Thoracic aorta (tissue), 2 donors: ENCODE measurements at regions not wholly inside any gene's neighbourhood (a gene's known extent, or its start where the extent isn't known, plus 50 kb on each side); places are given as distances from the start of the nearest gene placed in this dataset.

Source experiments
- ATAC-seq: fragments of 150-250 bp; one replicate; pipeline ENCODE4 v1.8.0; 2017; ENCODE audit warnings: low read depth; ENCODE audit not compliant: insufficient number of reproducible peaks, low FRiP score
- DNase-seq: peaks from one replicate; pipeline ENCODE4 v3.0.0-alpha.2; 2020; ENCODE audit warnings: low spot score
- H3K27ac ChIP-seq, 2 donors: fragments of 200-600 bp; sonication (generic); 1 replicate in 1 of 2; 2 replicates in 1 of 2; pipeline ENCODE4 v1.5.1; 2016; ENCODE audit warnings: mild to moderate bottlenecking in 2 of 2, moderate library complexity in 2 of 2
- H3K27me3 ChIP-seq: fragments of 200-600 bp; sonication (generic); replicated peaks from 2 replicates; pipeline ENCODE4 v1.6.0; 2016; ENCODE audit warnings: mild to moderate bottlenecking; ENCODE audit not compliant: insufficient read depth
- H3K36me3 ChIP-seq: fragments of 200-600 bp; sonication (generic); one replicate; pipeline ENCODE4 v1.5.1; 2016
- H3K4me1 ChIP-seq, 2 donors: fragments of 200-600 bp; sonication (generic); 1 replicate in 1 of 2; 2 replicates in 1 of 2; pipeline versions ENCODE4 v1.5.1 to v1.6.0; 2016; ENCODE audit warnings: low read depth in 2 of 2, mild to moderate bottlenecking in 1 of 2; ENCODE audit not compliant: control insufficient read depth in 1 of 2
- H3K4me3 ChIP-seq: fragments of 200-600 bp; sonication (generic); 2 replicates; pipeline ENCODE4 v1.5.1; 2016; ENCODE audit warnings: mild to moderate bottlenecking
- H3K9me3 ChIP-seq: fragments of 200-600 bp; sonication (generic); 2 replicates; pipeline ENCODE4 v1.5.1; 2016
- TF ChIP-seq, protein P1 (sequence below): fragments of 200-600 bp; sonication (generic); IDR thresholded peaks from one replicate; pipeline ENCODE4 v1.5.1; 2019; ENCODE audit warnings: antibody characterized with exemption

DNA sequence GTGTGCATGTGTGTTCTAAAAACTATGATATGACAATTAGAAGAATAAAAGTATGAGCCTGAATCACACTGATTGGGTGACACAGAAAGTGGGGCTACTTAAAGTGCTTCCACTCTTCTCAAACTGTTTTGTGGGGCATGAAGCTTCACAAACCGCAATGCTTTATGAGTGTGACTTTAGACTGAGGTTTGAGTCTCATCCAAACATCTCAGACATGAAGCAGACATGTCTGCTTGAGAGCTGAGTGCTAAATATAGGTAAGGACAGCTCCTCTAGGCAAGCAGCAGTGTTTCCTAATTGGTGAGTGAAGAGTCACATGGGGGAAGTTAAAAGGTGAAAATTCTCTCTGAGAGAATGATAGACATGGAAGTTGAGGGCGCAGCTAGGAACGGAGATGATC lies 726.9 kb upstream of the CITED2 start:
- ATAC-seq = no peak
- TF ChIP-seq, protein P1, sequence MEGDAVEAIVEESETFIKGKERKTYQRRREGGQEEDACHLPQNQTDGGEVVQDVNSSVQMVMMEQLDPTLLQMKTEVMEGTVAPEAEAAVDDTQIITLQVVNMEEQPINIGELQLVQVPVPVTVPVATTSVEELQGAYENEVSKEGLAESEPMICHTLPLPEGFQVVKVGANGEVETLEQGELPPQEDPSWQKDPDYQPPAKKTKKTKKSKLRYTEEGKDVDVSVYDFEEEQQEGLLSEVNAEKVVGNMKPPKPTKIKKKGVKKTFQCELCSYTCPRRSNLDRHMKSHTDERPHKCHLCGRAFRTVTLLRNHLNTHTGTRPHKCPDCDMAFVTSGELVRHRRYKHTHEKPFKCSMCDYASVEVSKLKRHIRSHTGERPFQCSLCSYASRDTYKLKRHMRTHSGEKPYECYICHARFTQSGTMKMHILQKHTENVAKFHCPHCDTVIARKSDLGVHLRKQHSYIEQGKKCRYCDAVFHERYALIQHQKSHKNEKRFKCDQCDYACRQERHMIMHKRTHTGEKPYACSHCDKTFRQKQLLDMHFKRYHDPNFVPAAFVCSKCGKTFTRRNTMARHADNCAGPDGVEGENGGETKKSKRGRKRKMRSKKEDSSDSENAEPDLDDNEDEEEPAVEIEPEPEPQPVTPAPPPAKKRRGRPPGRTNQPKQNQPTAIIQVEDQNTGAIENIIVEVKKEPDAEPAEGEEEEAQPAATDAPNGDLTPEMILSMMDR = no peak
- H3K9me3 ChIP-seq = no peaks in the 10 kb centered on the region

DNA sequence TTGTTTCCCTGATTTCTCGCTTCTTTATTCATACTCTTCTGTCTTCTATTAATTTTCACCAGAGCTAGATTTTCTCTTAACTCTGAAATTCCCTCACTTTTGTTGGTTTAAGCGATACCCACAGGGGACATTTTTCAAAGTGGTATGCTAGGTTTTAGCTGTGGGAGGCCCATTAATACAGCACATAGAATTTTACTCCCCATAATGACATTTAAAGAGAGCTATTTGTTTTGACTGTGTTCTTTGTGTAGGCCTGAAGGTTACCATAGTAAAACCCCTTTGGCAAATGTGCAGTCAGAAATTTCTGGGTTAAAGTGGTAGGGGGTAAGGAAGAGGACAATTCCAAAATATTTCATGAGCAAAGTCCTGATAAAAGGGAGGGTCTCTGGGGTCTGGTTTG lies 721.1 kb upstream of the CITED2 start:
- Histone ChIP-seq H3K27ac (no peak overlapping the region), H3K4me1 (peaks cover 8 to 15% of the 10 kb centered on the region in 2 donors), H3K27me3 (no peaks in the 10 kb centered on the region), H3K9me3 (no peaks in the 10 kb centered on the region), H3K36me3 (no peaks in the 10 kb centered on the region), H3K4me3 (no peak overlapping the region)
- TF ChIP-seq, protein P1 = no peak
- no peak for DNase-seq
- ATAC-seq = no peak

More for the DNA sequence above, 726.9 kb upstream of the CITED2 start:
- Histone ChIP-seq H3K36me3 (no peaks in the 10 kb centered on the region), H3K4me3 (no peak overlapping the region), H3K4me1 (peaks cover 13 to 31% of the 10 kb centered on the region in 2 donors), H3K27ac (no peak overlapping the region), H3K27me3 (no peaks in the 10 kb centered on the region)
- no peak for DNase-seq

DNA sequence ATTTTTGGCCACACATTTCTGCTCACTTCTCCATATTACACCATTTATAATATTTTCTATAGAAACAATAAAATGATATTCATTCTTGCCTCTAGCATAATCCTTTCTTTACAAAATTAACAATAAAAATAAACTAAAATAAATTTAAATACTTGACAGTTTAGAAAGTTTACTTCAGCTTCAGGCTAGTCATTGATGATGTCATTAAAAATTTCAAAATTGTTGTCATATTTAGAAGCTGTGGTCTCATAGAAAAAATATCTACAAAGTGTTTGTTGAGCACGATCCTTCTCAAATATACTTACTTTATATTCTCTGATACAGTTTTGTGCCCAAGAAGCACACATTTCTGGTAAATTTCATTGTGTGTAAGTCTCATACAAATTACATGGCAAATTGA lies 717.4 kb upstream of the CITED2 start:
- Histone ChIP-seq H3K27ac (no peak overlapping the region), H3K4me3 (no peak overlapping the region), H3K4me1 (no peaks in the 10 kb centered on the region), H3K36me3 (no peaks in the 10 kb centered on the region), H3K27me3 (no peaks in the 10 kb centered on the region), H3K9me3 (no peaks in the 10 kb centered on the region)
- DNase-seq (no peak), ATAC-seq (no peak)
- TF ChIP-seq, protein P1 = no peak

DNA sequence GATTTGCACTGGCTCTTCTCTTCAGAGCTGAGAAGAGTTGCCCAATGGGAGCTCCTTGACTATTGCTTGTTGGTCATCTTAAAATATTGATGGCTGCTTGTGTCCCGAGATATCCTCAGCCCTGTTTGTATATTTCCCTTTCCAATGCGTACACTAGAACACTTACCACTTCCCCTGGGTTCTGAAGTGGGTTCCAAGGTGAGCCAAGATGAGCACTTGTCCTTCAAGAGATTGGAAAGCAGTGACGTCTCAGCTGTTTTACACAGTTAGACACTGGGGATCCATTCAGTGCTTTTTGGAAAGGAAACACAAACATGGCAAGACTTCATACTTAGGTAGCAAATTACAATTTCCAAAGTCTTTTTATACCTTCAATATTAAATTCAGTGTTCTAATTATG lies 716.4 kb upstream of the CITED2 start:
- Histone ChIP-seq H3K36me3 (no peaks in the 10 kb centered on the region), H3K27ac (no peak overlapping the region), H3K4me1 (no peaks in the 10 kb centered on the region), H3K9me3 (no peaks in the 10 kb centered on the region), H3K4me3 (no peak overlapping the region), H3K27me3 (no peaks in the 10 kb centered on the region)
- DNase-seq (no peak), ATAC-seq (no peak)
- TF ChIP-seq, protein P1 = no peak

DNA sequence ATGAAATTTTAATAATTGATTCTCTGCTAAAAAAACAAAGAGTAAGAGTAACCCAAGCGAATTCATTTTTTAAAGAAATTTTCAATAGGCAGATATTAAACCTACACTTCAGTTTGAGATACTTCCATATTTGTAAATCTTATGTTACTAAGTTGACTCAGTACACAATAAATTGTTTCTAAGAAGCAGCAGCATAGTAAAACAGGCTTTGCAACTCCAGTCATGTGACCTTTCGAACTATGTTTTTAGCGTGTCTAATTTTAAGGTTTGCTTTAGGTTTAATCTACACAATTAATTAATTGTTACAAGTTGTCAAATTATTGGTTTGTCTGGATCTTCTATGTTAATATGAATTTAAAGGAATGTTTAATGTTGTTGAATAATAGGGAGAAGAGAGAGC lies 708.9 kb upstream of the CITED2 start:
- TF ChIP-seq, protein P1 = no peak
- ATAC-seq (no peak), DNase-seq (no peak)
- no peaks in the 10 kb centered on the region for H3K9me3 ChIP-seq
- peaks cover 14 to 32% of the 10 kb centered on the region in 2 donors for H3K4me1 ChIP-seq
- no peak overlapping the region for H3K4me3 ChIP-seq
- H3K27ac ChIP-seq = no peak overlapping the region
- no peaks in the 10 kb centered on the region for H3K27me3 ChIP-seq
- no peaks in the 10 kb centered on the region for H3K36me3 ChIP-seq
